CD14-positive monocyte (primary cell): ENCODE measurements at regions not wholly inside any gene's neighbourhood (a gene's known extent, or its start where the extent isn't known, plus 50 kb on each side); places are given as distances from the start of the nearest gene placed in this dataset.

Experiments used
- DNase-seq, 3 donors: peaks; one replicate each; pipeline ENCODE4 v3.0.0-alpha.2; 2011 to 2022
- H2AFZ ChIP-seq: 2 replicates; pipeline ENCODE4 v1.6.0; 2012; ENCODE audit warnings: mild to moderate bottlenecking, low read depth, low read length, inconsistent platforms; ENCODE audit not compliant: insufficient read depth, poor library complexity, severe bottlenecking
- H3K27ac ChIP-seq, 2 donors: 1 replicate in 1 of 2; 2 replicates in 1 of 2; pipeline ENCODE4 v1.5.1; 2012 to 2013; ENCODE audit warnings: low read length in 2 of 2, control low read depth in 1 of 2, inconsistent platforms in 1 of 2, low read depth in 1 of 2, mild to moderate bottlenecking in 1 of 2
- H3K27me3 ChIP-seq, 2 donors: one replicate each; pipeline versions ENCODE4 v1.6.0 to v1.6.1; 2011 to 2013; ENCODE audit warnings: low read length in 2 of 2; ENCODE audit not compliant: control insufficient read depth in 2 of 2, insufficient read depth in 2 of 2
- H3K36me3 ChIP-seq, 2 donors: replicated peaks in 1 of 2; 1 replicate in 1 of 2; 2 replicates in 1 of 2; pipeline versions ENCODE4 v1.5.1 to v1.6.1; 2012 to 2013; ENCODE audit warnings: low read length in 2 of 2, control low read depth in 1 of 2, inconsistent platforms in 1 of 2, mild to moderate bottlenecking in 1 of 2; ENCODE audit not compliant: insufficient read depth in 2 of 2, control insufficient read depth in 1 of 2
- H3K4me1 ChIP-seq, 2 donors: 1 replicate in 1 of 2; 2 replicates in 1 of 2; pipeline versions ENCODE4 v1.5.1 to v1.6.1; 2012 to 2013; ENCODE audit warnings: low read length in 2 of 2, control low read depth in 1 of 2, inconsistent platforms in 1 of 2, mild to moderate bottlenecking in 1 of 2, moderate library complexity in 1 of 2; ENCODE audit not compliant: insufficient read depth in 2 of 2, control insufficient read depth in 1 of 2
- H3K4me2 ChIP-seq: replicated peaks from 2 replicates; pipeline ENCODE3; 2012; ENCODE audit warnings: low read length, moderate library complexity, mild to moderate bottlenecking; ENCODE audit not compliant: poor library complexity, severe bottlenecking; ENCODE audit errors: extremely low read depth
- H3K4me3 ChIP-seq, 3 experiments: fragments of 200-600 bp in 1 of 3; sonication (generic) in 1 of 3; replicated peaks in 1 of 3; 1 replicate in 2 of 3; 2 replicates in 1 of 3; pipeline ENCODE4 v1.5.1; 2011 to 2013; ENCODE audit warnings: low read length in 3 of 3, mild to moderate bottlenecking in 3 of 3, control low read depth in 2 of 3, low read depth in 2 of 3, inconsistent platforms in 1 of 3, moderate library complexity in 1 of 3
- H3K79me2 ChIP-seq: 2 replicates; pipeline ENCODE4 v1.6.0; 2012; ENCODE audit warnings: mild to moderate bottlenecking, control low read depth, inconsistent platforms, low read length, moderate library complexity; ENCODE audit not compliant: insufficient read depth
- H3K9ac ChIP-seq: 2 replicates; pipeline ENCODE4 v1.6.0; 2017; ENCODE audit warnings: low read length, mild to moderate bottlenecking; ENCODE audit not compliant: insufficient read depth, poor library complexity, severe bottlenecking
- H3K9me3 ChIP-seq, 2 donors: replicated peaks in 1 of 2; 1 replicate in 1 of 2; 2 replicates in 1 of 2; pipeline versions ENCODE4 v1.5.1 to v1.6.1; 2012 to 2013; ENCODE audit warnings: low read length in 2 of 2, control low read depth in 1 of 2; ENCODE audit not compliant: control insufficient read depth in 1 of 2, insufficient read depth in 1 of 2
- H4K20me1 ChIP-seq: 2 replicates; pipeline ENCODE4 v1.6.0; 2012; ENCODE audit warnings: mild to moderate bottlenecking, low read length, control low read depth, moderate library complexity; ENCODE audit not compliant: insufficient read depth
- H3K27ac Mint-ChIP-seq, 7 donors: one replicate each; pipeline ENCODE4 v1.8.0; 2020; ENCODE audit warnings: mild to moderate bottlenecking in 7 of 7, mixed read lengths in 7 of 7, moderate library complexity in 6 of 7, inconsistent platforms in 2 of 7
- H3K27me3 Mint-ChIP-seq, 3 donors: one replicate each; pipeline ENCODE4 v1.8.0; 2021 to 2022; ENCODE audit warnings: low read depth in 3 of 3, mild to moderate bottlenecking in 3 of 3, mixed read lengths in 3 of 3, moderate library complexity in 3 of 3, inconsistent platforms in 1 of 3
- H3K36me3 Mint-ChIP-seq, 2 donors: one replicate each; pipeline ENCODE4 v1.8.0; 2020; ENCODE audit warnings: mixed read lengths in 2 of 2, inconsistent platforms in 1 of 2, mild to moderate bottlenecking in 1 of 2
- H3K4me1 Mint-ChIP-seq: one replicate; pipeline ENCODE4 v1.8.0; 2020; ENCODE audit warnings: mild to moderate bottlenecking, mixed read lengths
- H3K4me3 Mint-ChIP-seq, 2 donors: one replicate each; pipeline ENCODE4 v1.8.0; 2020; ENCODE audit warnings: mild to moderate bottlenecking in 2 of 2, mixed read lengths in 2 of 2, moderate library complexity in 1 of 2
- H3K9me3 Mint-ChIP-seq, 7 donors: one replicate each; pipeline ENCODE4 v1.8.0; 2020 to 2022; ENCODE audit warnings: mixed read lengths in 7 of 7, mild to moderate bottlenecking in 6 of 7, moderate library complexity in 6 of 7, inconsistent platforms in 2 of 7
- WGBS: methylation state at CpG from one replicate; pipeline ENCODE4 v1.1.5; 2013; ENCODE audit warnings: missing lambda C conversion rate; ENCODE audit not compliant: insufficient coverage; 5-methylcytosine and 5-hydroxymethylcytosine counted together
- intact Hi-C, 2 donors: fragments of 100-400 bp; cut with micrococcal nuclease; formaldehyde crosslinking; loops; one replicate each; pipeline versions ENCODE4 v1.15.0 to v1.15.1; 2023
- TF ChIP-seq, protein P1 (sequence below): fragments of 200-600 bp; IDR thresholded peaks from one replicate; pipeline ENCODE4 v1.8.0; 2022; ENCODE audit warnings: antibody characterized with exemption, mild to moderate bottlenecking

DNA sequence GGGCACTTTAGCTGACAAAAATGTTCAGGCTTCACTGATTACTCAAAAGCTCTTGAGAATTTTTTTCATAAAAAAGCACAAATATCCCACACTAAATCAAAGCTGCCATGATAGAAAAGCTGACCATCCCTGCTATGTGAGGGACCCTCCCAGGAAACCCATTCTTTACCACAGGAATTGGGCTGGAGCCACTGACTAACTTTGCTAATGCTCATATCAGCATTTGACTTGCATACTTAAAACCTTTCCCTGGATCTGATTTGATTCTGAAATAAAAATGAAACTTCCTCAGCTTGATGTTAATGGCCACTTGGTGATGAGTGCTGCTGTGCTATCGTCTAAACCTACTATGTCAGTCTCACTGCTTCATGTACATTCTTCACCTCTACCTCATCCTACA lies 243.6 kb downstream of the PRELID2 start:
- TF ChIP-seq, protein P1, sequence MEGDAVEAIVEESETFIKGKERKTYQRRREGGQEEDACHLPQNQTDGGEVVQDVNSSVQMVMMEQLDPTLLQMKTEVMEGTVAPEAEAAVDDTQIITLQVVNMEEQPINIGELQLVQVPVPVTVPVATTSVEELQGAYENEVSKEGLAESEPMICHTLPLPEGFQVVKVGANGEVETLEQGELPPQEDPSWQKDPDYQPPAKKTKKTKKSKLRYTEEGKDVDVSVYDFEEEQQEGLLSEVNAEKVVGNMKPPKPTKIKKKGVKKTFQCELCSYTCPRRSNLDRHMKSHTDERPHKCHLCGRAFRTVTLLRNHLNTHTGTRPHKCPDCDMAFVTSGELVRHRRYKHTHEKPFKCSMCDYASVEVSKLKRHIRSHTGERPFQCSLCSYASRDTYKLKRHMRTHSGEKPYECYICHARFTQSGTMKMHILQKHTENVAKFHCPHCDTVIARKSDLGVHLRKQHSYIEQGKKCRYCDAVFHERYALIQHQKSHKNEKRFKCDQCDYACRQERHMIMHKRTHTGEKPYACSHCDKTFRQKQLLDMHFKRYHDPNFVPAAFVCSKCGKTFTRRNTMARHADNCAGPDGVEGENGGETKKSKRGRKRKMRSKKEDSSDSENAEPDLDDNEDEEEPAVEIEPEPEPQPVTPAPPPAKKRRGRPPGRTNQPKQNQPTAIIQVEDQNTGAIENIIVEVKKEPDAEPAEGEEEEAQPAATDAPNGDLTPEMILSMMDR, result no peak
- Histone ChIP-seq H3K4me2 (no peak overlapping the region), H3K4me1 (no peaks in the 10 kb centered on the region), H3K9me3 (peaks cover 0 to 3% of the 10 kb centered on the region in 2 donors), H4K20me1 (no peaks in the 10 kb centered on the region), H3K36me3 (no peaks in the 10 kb centered on the region), H3K79me2 (no peaks in the 10 kb centered on the region), H3K4me3 (no peak overlapping the region), H3K9ac (no peak overlapping the region), H3K27ac (no peak overlapping the region), H2AFZ (no peak overlapping the region), H3K27me3 (no peaks in the 10 kb centered on the region)
- Mint-ChIP-seq H3K36me3 (no peaks in the 10 kb centered on the region), H3K27me3 (no peaks in the 10 kb centered on the region), H3K27ac (no peak overlapping the region), H3K4me3 (no peak overlapping the region), H3K9me3 (peaks cover 0 to 11% (median 6%) of the 10 kb centered on the region in 7 donors), H3K4me1 (no peaks in the 10 kb centered on the region)
- WGBS, result no CpG with 5 or more reads among the region's 1 CpG
- no peak for DNase-seq
- intact Hi-C loops, result no loop called here

GRCh38 chr5:145589063-145589462 lies 246.1 kb downstream of the PRELID2 start:
- Histone ChIP-seq H3K79me2 (no peaks in the 10 kb centered on the region), H3K4me2 (no peak overlapping the region), H3K36me3 (no peaks in the 10 kb centered on the region), H2AFZ (no peak overlapping the region), H3K9ac (no peak overlapping the region), H3K9me3 (peaks cover 0 to 3% of the 10 kb centered on the region in 2 donors), H3K4me1 (no peaks in the 10 kb centered on the region), H3K27me3 (no peaks in the 10 kb centered on the region), H3K4me3 (no peak overlapping the region), H4K20me1 (no peaks in the 10 kb centered on the region), H3K27ac (no peak overlapping the region)
- no peak overlapping the region for H3K27ac Mint-ChIP-seq
- no peak for DNase-seq
- peaks cover 0 to 8% (median 0%) of the 10 kb centered on the region in 7 donors for H3K9me3 Mint-ChIP-seq
- WGBS, result no CpG with 5 or more reads among the region's 2 CpGs
- intact Hi-C loops, result no loop called here
- H3K27me3 Mint-ChIP-seq, result no peaks in the 10 kb centered on the region
- H3K36me3 Mint-ChIP-seq, result no peaks in the 10 kb centered on the region
- TF ChIP-seq, protein P1, result no peak
- H3K4me3 Mint-ChIP-seq, result no peak overlapping the region
- H3K4me1 Mint-ChIP-seq, result no peaks in the 10 kb centered on the region
